HEK293 (cell line): ENCODE measurements at regions not wholly inside any gene's neighbourhood (a gene's known extent, or its start where the extent isn't known, plus 50 kb on each side); places are given as distances from the start of the nearest gene placed in this dataset.
"Not testable (repeated sequence)": the region's sequence is repeated elsewhere in the genome, so short reads cannot be mapped to it uniquely, and the experiment has no call there.

Source experiments
- CTCF ChIP-seq: fragments of 450-650 bp; formaldehyde crosslinking; IDR thresholded peaks from 2 replicates; pipeline ENCODE4 v1.5.1; 2016; ENCODE audit warnings: missing biosample characterization, missing genetic modification characterization
- HOXD13 ChIP-seq: sonication (generic); formaldehyde crosslinking; IDR thresholded peaks from 2 replicates; pipeline ENCODE4 v1.8.0; 2022; ENCODE audit warnings: missing genetic modification reagents, borderline replicate concordance
- KLF16 ChIP-seq: fragments of 450-650 bp; formaldehyde crosslinking; IDR thresholded peaks from 2 replicates; pipeline ENCODE4 v1.5.1; 2017; ENCODE audit warnings: missing biosample characterization, missing genetic modification characterization
- PATZ1 ChIP-seq: fragments of 450-650 bp; formaldehyde crosslinking; IDR thresholded peaks from 2 replicates; pipeline ENCODE4 v1.5.1; 2016; ENCODE audit warnings: missing biosample characterization, missing genetic modification characterization
- PBX3 ChIP-seq: sonication (generic); formaldehyde crosslinking; IDR thresholded peaks from 2 replicates; pipeline ENCODE4 v1.8.1; 2022; ENCODE audit warnings: mild to moderate bottlenecking, moderate library complexity, missing genetic modification reagents
- REST ChIP-seq: fragments of 450-650 bp; formaldehyde crosslinking; IDR thresholded peaks from 2 replicates; pipeline ENCODE4 v1.5.1; 2016; ENCODE audit warnings: missing biosample characterization, missing genetic modification characterization
- ZBTB21 ChIP-seq: fragments of 450-650 bp; formaldehyde crosslinking; IDR thresholded peaks from 2 replicates; pipeline ENCODE4 v1.5.1; 2017; ENCODE audit warnings: missing biosample characterization, missing genetic modification characterization
- ZBTB6 ChIP-seq: fragments of 450-650 bp; formaldehyde crosslinking; IDR thresholded peaks from 2 replicates; pipeline ENCODE4 v1.5.1; 2017; ENCODE audit warnings: missing biosample characterization, missing genetic modification characterization
- ZFP41 ChIP-seq: fragments of 450-650 bp; formaldehyde crosslinking; IDR thresholded peaks from 2 replicates; pipeline ENCODE4 v1.5.1; 2016; ENCODE audit warnings: missing biosample characterization, missing genetic modification characterization, borderline replicate concordance
- ZNF24 ChIP-seq: fragments of 450-650 bp; formaldehyde crosslinking; IDR thresholded peaks from 2 replicates; pipeline ENCODE4 v1.5.1; 2016; ENCODE audit warnings: missing biosample characterization, missing genetic modification characterization
- ZNF311 ChIP-seq: fragments of 450-650 bp; formaldehyde crosslinking; IDR thresholded peaks from 2 replicates; pipeline ENCODE4 v1.5.1; 2017; ENCODE audit warnings: missing biosample characterization, missing genetic modification characterization, borderline replicate concordance
- ZNF394 ChIP-seq: fragments of 450-650 bp; formaldehyde crosslinking; IDR thresholded peaks from 2 replicates; pipeline ENCODE4 v1.5.1; 2016; ENCODE audit warnings: missing biosample characterization, missing genetic modification characterization, mild to moderate bottlenecking, moderate library complexity, borderline replicate concordance
- ZNF416 ChIP-seq: fragments of 450-650 bp; formaldehyde crosslinking; IDR thresholded peaks from 2 replicates; pipeline ENCODE4 v1.5.1; 2016; ENCODE audit warnings: missing biosample characterization, missing genetic modification characterization
- ZNF76 ChIP-seq: fragments of 450-650 bp; formaldehyde crosslinking; IDR thresholded peaks from 2 replicates; pipeline ENCODE4; 2016; ENCODE audit warnings: low read depth, missing biosample characterization, missing genetic modification characterization, borderline replicate concordance

GRCh38 chr1:120588811-120589210, 134.9 kb upstream of the NBPF26 start:
- TF ChIP-seq ZBTB21 (tag by site-specific recombination); KLF16 (tag by site-specific recombination); ZNF24 (tag by site-specific recombination); ZNF416 (tag by site-specific recombination); REST (tag by site-specific recombination); ZFP41 (tag by site-specific recombination); CTCF (tag by site-specific recombination); ZBTB6; PBX3 (CRISPR knock-in tag); ZNF394 (tag by site-specific recombination); HOXD13 (CRISPR knock-in tag); ZNF76; PATZ1 (tag by site-specific recombination); ZNF311: not testable (repeated sequence)
